Heart left ventricle (tissue), 16 donors: ENCODE measurements at regions not wholly inside any gene's neighbourhood (a gene's known extent, or its start where the extent isn't known, plus 50 kb on each side); places are given as distances from the start of the nearest gene placed in this dataset.

Source experiments
- ATAC-seq, 4 donors: fragments of 200-7000 bp; cut with Tn5 transposase; one replicate each; pipeline ENCODE4 v1.9.1; 2020 to 2022; ENCODE audit warnings: moderate library complexity in 4 of 4, mild to moderate bottlenecking in 3 of 4, moderate number of reproducible peaks in 1 of 4
- DNase-seq, 5 donors: peaks; one replicate each; pipeline ENCODE4 v3.0.0-alpha.2; 2020
- H3K27ac ChIP-seq, 12 donors: fragments of 200-600 bp; sonication (generic) in 4 of 12; one replicate each; pipeline versions ENCODE4 v1.5.0 to v1.8.0; 2016 to 2022; ENCODE audit warnings: mild to moderate bottlenecking in 2 of 12
- H3K27me3 ChIP-seq, 9 donors: fragments of 200-600 bp; sonication (generic) in 2 of 9; one replicate each; pipeline versions ENCODE4 v1.5.1 to v1.8.0; 2016 to 2022; ENCODE audit warnings: mild to moderate bottlenecking in 3 of 9
- H3K36me3 ChIP-seq, 9 donors: fragments of 200-600 bp; sonication (generic) in 2 of 9; one replicate each; pipeline versions ENCODE4 v1.5.0 to v1.8.0; 2018 to 2022; ENCODE audit warnings: mild to moderate bottlenecking in 2 of 9
- H3K4me1 ChIP-seq, 12 donors: fragments of 200-600 bp; sonication (generic) in 4 of 12; one replicate each; pipeline versions ENCODE4 v1.5.0 to v1.8.0; 2016 to 2022; ENCODE audit warnings: mild to moderate bottlenecking in 3 of 12
- H3K4me3 ChIP-seq, 12 donors: fragments of 200-600 bp; sonication (generic) in 4 of 12; one replicate each; pipeline versions ENCODE4 v1.5.0 to v1.8.0; 2017 to 2022; ENCODE audit warnings: mild to moderate bottlenecking in 9 of 12, moderate library complexity in 4 of 12
- H3K9me3 ChIP-seq, 12 donors: fragments of 200-600 bp; sonication (generic) in 4 of 12; one replicate each; pipeline versions ENCODE4 v1.5.0 to v1.8.0; 2016 to 2022; ENCODE audit warnings: mild to moderate bottlenecking in 1 of 12
- POLR2A ChIP-seq, 2 donors: fragments of 450-650 bp; IDR thresholded peaks; one replicate each; pipeline ENCODE4 v1.6.1; 2017; ENCODE audit warnings: antibody characterized with exemption in 2 of 2, mild to moderate bottlenecking in 2 of 2, moderate library complexity in 2 of 2
- WGBS, 4 donors: extraction: QIAGEN DNeasy Blood & Tissue Kit in 2 of 4; methylation state at CpG; one replicate each; pipeline versions ENCODE4 v1.1.5 to v1.1.7; 2013 to 2018; 5-methylcytosine and 5-hydroxymethylcytosine counted together
- intact Hi-C, 10 donors: fragments of 100-400 bp; cut with DNase I; formaldehyde crosslinking; loops; one replicate each; pipeline versions ENCODE4 v1.11.1 to v1.14.2; 2022
- TF ChIP-seq, protein P1 (sequence below), 12 donors: fragments of 200-600 bp; sonication (generic) in 4 of 12; IDR thresholded peaks; one replicate each; pipeline versions ENCODE4 v1.5.0 to v1.8.0; 2018 to 2022; ENCODE audit warnings: antibody characterized with exemption in 12 of 12, mild to moderate bottlenecking in 5 of 12
- donor health status: ischemic (EF 13 %, LVEDD 7.1; RV severe dilation, severe dysfunction).
- donor health status: healthy with polysubstance abuse.
- donor health status: DM: no; HTN: yes; CAD: no.
- donor health status: DM: no; HTN: no; CAD: no.
- donor health status: ischemic (EF 25% LVEDD 6.9; RV normal size, moderate dysfunction).
- donor health status: ischemic (EF 25% LVEDD 5.7; RV mildly dilated, moderate dysfunction).
- donor health status: healthy.
- donor health status: DM: yes; HTN: yes; CAD: no.
- donor health status: ischemic (EF 35%, LVEDD 5.7; RV mildly dilated, moderate dysfunction).
- donor health status: nonischemic (EF 11% LVEDD 7.7; RV severe dilation, severe dysfunction).
- donor health status: DM: yes; HTN: yes; CAD: no.
- donor health status: PGD.
- donor health status: ischemic (EF 29% LVEDD 5.4; RV normal size, mild dysfunction).
- donor health status: nonischemic (EF 23%, LVEDD 6.1; RV moderate dilation, normal function).

GRCh38 chr6:165844801-165845364, 181.8 kb upstream of the PDE10A start:
- Histone ChIP-seq H3K36me3 (no peaks in the 10 kb centered on the region), H3K27me3 (peaks cover 0 to 3% (median 0%) of the 10 kb centered on the region in 9 donors), H3K9me3 (no peaks in the 10 kb centered on the region), H3K4me3 (no peak overlapping the region), H3K27ac (no peak overlapping the region), H3K4me1 (peaks cover 0 to 13% (median under 1%) of the 10 kb centered on the region in 12 donors)
- ATAC-seq (no peak), DNase-seq (no peak)
- TF ChIP-seq POLR2A (IDR thresholded peaks at IDR 0.05) = no peak
- TF ChIP-seq, protein P1, sequence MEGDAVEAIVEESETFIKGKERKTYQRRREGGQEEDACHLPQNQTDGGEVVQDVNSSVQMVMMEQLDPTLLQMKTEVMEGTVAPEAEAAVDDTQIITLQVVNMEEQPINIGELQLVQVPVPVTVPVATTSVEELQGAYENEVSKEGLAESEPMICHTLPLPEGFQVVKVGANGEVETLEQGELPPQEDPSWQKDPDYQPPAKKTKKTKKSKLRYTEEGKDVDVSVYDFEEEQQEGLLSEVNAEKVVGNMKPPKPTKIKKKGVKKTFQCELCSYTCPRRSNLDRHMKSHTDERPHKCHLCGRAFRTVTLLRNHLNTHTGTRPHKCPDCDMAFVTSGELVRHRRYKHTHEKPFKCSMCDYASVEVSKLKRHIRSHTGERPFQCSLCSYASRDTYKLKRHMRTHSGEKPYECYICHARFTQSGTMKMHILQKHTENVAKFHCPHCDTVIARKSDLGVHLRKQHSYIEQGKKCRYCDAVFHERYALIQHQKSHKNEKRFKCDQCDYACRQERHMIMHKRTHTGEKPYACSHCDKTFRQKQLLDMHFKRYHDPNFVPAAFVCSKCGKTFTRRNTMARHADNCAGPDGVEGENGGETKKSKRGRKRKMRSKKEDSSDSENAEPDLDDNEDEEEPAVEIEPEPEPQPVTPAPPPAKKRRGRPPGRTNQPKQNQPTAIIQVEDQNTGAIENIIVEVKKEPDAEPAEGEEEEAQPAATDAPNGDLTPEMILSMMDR (IDR thresholded peaks at IDR 0.05) = no peak
- 91 to 94% (median 91%) methylated on average over 4 of the region's 4 CpGs for WGBS, 4 donors
- intact Hi-C loops = loop anchor here in 3 of 10 donors (5.0 to 10.0 kb wide), 3 partner anchors 38 to 180 kb away; partner anchors contain the start of gene PDE10A (in 1 of the 3)

DNA sequence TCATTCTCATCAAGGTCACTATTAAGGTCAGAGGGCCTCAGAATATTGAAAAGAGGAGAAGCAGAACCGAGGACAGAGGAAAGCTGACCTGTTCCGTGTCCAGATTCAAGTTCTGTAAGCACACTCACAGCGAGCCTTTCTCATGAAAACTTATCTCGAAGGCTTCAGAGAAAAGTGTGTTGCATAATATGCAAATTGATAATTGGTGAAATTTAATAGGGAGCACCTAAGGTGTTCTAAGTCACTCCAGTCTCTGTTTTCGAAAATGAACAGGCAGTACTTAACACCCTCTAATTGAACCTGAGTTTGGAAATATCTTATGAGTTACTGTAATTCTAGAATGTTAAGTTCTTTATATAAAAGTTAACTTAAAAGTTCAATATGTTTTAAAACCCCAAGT, 181.2 kb upstream of the PDE10A start:
- 91 to 93% (median 92%) methylated on average over 5 of the region's 5 CpGs for WGBS, 4 donors
- intact Hi-C loops = loop anchor here in 1 of 10 donors (10.0 kb wide), 1 partner anchor 179 kb away; the partner anchor contains the start of gene PDE10A
- no peak for TF ChIP-seq POLR2A (IDR thresholded peaks at IDR 0.05)
- TF ChIP-seq, protein P1 (IDR thresholded peaks at IDR 0.05) = no peak

DNA sequence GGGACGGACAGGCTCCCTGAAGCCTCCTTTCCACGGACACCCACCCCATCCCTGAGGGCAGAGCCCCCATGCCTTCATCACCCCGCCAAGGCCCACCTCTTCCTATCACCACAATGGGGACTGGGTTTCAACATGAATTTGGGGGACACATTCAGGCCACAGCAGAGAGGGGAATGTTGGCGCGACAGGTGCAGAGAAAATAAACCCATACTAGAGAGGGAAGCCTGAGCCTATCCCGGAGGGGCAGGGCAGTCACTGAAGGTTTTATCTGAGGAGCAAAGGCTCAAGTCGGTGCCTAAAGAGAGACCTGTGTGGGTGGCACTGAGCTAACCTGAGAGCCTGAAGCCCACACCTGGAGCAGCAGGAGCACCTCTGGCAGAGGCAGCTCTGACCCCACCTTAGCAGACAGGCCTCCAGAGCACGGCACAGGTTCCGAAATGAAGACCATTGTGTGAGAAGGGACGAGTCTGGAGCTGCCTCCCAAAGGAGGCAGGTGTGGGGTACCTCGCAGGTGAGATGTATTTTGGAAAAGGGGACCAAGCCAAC, 180.6 kb upstream of the PDE10A start:
- DNase-seq (peak in 1 of 5 donors; percentile 28), ATAC-seq (peak in 1 of 4 donors; percentile 24)
- H3K9me3 ChIP-seq = no peaks in the 10 kb centered on the region
- H3K36me3 ChIP-seq = no peaks in the 10 kb centered on the region
- no peak overlapping the region for H3K27ac ChIP-seq
- intact Hi-C loops = loop anchor here in 1 of 10 donors (10.0 kb wide), 1 partner anchor 179 kb away; the partner anchor contains the start of gene PDE10A
- no peak for TF ChIP-seq POLR2A (IDR thresholded peaks at IDR 0.05)
- TF ChIP-seq, protein P1 (IDR thresholded peaks at IDR 0.05) = no peak
- 91 to 95% (median 94%) methylated on average over 10 to 11 of the region's 11 CpGs for WGBS, 4 donors
- peaks cover 0 to 12% (median 0%) of the 10 kb centered on the region in 12 donors for H3K4me1 ChIP-seq
- H3K4me3 ChIP-seq = no peak overlapping the region
- peaks cover 0 to 3% (median 0%) of the 10 kb centered on the region in 9 donors for H3K27me3 ChIP-seq

More for the DNA sequence above, 181.2 kb upstream of the PDE10A start:
- H3K4me1 ChIP-seq = peaks cover 0 to 12% (median 0%) of the 10 kb centered on the region in 12 donors
- ATAC-seq (no peak), DNase-seq (no peak)
- no peak overlapping the region for H3K27ac ChIP-seq
- H3K27me3 ChIP-seq = peaks cover 0 to 3% (median 0%) of the 10 kb centered on the region in 9 donors
- no peaks in the 10 kb centered on the region for H3K36me3 ChIP-seq
- no peaks in the 10 kb centered on the region for H3K9me3 ChIP-seq
- H3K4me3 ChIP-seq = no peak overlapping the region

- Histone ChIP-seq H3K27me3 (peaks cover 0 to 3% (median 0%) of the 10 kb centered on the region in 9 donors), H3K9me3 (no peaks in the 10 kb centered on the region), H3K4me1 (peaks cover 0 to 12% (median 0%) of the 10 kb centered on the region in 12 donors), H3K27ac (no peak overlapping the region), H3K36me3 (no peaks in the 10 kb centered on the region), H3K4me3 (no peak overlapping the region)
- DNase-seq = no peak
- no peak for TF ChIP-seq POLR2A (IDR thresholded peaks at IDR 0.05)
- TF ChIP-seq, protein P1 (IDR thresholded peaks at IDR 0.05) = no peak
- intact Hi-C loops = loop anchor here in 1 of 10 donors (10.0 kb wide), 1 partner anchor 178 kb away; the partner anchor contains the start of gene PDE10A
- 70 to 76% (median 74%) methylated on average over 5 of the region's 5 CpGs for WGBS, 4 donors
- ATAC-seq = no peak
These were observed 180.1 kb upstream of the PDE10A start for GRCh38 chr6:165843121-165843520.
